ENCODE measurements at regions not wholly inside any gene's neighbourhood (a gene's known extent, or its start where the extent isn't known, plus 50 kb on each side); places are given as distances from the start of the nearest gene placed in this dataset.

DNA sequence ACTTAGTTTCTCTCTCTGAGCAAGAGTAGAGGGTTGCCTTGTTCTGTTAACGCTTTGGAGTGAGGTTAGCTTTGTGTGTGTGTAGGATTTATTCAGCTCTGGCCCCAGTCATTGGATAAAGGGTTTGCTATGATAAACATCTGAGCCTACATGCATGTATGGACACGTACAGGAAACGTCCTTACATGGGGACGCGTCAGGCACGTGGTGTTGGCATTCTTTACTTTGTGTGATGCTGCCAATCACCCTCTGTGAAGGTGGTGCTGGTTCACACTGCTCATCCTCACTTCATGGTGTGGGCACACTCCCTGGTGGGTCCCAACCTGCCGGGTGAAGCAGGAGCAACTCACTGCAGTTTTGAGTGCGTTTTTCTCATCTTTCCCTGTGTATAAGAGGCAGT is 53.4 kb upstream of the CD93 start:
- H3K36me3 ChIP-seq: no peaks in the 10 kb centered on the region
- WGBS (ENCODE audit: insufficient coverage, low coverage, low lambda C conversion rate, missing lambda C conversion rate): 63% methylated on average over 7 of the region's 8 CpGs
- no peaks in the 10 kb centered on the region for H3K27me3 ChIP-seq
- no peak overlapping the region for H3K27ac ChIP-seq
- DNase-seq (peak in 2 of 3 donors; percentile 21 to 31), ATAC-seq (no peak)
- no peak for TF ChIP-seq POLR2A (IDR thresholded peaks at IDR 0.05)
- TF ChIP-seq, protein P1, sequence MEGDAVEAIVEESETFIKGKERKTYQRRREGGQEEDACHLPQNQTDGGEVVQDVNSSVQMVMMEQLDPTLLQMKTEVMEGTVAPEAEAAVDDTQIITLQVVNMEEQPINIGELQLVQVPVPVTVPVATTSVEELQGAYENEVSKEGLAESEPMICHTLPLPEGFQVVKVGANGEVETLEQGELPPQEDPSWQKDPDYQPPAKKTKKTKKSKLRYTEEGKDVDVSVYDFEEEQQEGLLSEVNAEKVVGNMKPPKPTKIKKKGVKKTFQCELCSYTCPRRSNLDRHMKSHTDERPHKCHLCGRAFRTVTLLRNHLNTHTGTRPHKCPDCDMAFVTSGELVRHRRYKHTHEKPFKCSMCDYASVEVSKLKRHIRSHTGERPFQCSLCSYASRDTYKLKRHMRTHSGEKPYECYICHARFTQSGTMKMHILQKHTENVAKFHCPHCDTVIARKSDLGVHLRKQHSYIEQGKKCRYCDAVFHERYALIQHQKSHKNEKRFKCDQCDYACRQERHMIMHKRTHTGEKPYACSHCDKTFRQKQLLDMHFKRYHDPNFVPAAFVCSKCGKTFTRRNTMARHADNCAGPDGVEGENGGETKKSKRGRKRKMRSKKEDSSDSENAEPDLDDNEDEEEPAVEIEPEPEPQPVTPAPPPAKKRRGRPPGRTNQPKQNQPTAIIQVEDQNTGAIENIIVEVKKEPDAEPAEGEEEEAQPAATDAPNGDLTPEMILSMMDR (IDR thresholded peaks at IDR 0.05): no peak
- no peaks in the 10 kb centered on the region for H3K4me1 ChIP-seq
- intact Hi-C loops (cut with DNase I): loop anchor here in 1 of 2 donors (5.0 kb wide), 1 partner anchor 82 kb away; no protein-coding TSS in a partner anchor
- no peaks in the 10 kb centered on the region for H3K9me3 ChIP-seq
- H3K4me3 ChIP-seq: no peak overlapping the region

DNA sequence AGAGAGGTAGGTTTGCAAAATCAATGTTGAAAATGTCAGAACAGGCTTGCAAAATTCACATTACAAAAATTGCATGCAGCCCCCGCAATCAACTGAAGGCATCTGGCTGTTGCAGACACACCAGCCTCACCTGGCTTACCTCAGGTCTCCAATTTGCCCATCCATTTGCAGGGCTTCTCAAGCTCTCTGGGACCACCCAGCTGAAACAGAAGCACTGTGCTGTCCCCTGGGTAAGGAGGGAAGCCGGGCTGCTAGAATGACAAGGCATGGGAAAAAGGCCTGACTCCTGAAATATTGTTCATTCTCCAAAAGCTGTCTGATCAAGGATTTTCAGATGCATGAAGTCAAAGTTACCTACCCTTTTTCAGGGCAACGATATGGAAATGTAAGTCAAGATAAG is 52.6 kb upstream of the CD93 start:
- Histone ChIP-seq H3K4me1 (no peaks in the 10 kb centered on the region), H3K9me3 (no peaks in the 10 kb centered on the region), H3K27me3 (no peaks in the 10 kb centered on the region), H3K27ac (no peak overlapping the region), H3K36me3 (no peaks in the 10 kb centered on the region), H3K4me3 (no peak overlapping the region)
- WGBS (ENCODE audit: insufficient coverage, low coverage, low lambda C conversion rate, missing lambda C conversion rate): 68% methylated on average over 3 of the region's 3 CpGs
- ATAC-seq (no peak), DNase-seq (peak in 1 of 3 donors; percentile 27)
- intact Hi-C loops (cut with DNase I): loop anchor here in 1 of 2 donors (5.0 kb wide), 1 partner anchor 81 kb away; no protein-coding TSS in a partner anchor
- no peak for TF ChIP-seq POLR2A (IDR thresholded peaks at IDR 0.05)
- TF ChIP-seq, protein P1 (IDR thresholded peaks at IDR 0.05): no peak

DNA sequence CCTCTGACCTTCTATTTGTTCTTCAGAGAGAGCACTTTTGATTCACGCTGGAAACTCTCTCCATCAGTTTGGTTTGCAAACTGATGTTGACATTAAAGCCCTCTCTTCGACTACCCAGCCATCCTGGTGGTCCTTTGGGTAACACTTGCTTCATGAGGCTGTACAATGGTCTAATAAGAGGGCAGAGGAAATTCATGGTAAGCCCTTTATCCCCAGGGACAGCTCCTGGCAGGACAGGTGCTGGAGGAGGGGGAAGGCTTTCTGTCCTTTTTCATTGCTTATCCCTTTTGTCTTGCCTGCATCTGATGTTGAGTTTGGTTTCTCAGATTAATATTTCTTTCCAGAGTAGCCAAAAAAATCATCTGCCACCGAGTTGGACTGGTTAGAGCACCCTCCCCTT is 52.1 kb upstream of the CD93 start:
- TF ChIP-seq POLR2A (IDR thresholded peaks at IDR 0.05): no peak
- TF ChIP-seq, protein P1 (IDR thresholded peaks at IDR 0.05): no peak
- intact Hi-C loops (cut with DNase I): loop anchor here in 1 of 2 donors (5.0 kb wide), 1 partner anchor 81 kb away; no protein-coding TSS in a partner anchor
- Histone ChIP-seq H3K27ac (no peak overlapping the region), H3K27me3 (no peaks in the 10 kb centered on the region), H3K9me3 (no peaks in the 10 kb centered on the region), H3K36me3 (no peaks in the 10 kb centered on the region), H3K4me3 (no peak overlapping the region), H3K4me1 (no peaks in the 10 kb centered on the region)
- DNase-seq (no peak), ATAC-seq (no peak)
- WGBS (ENCODE audit: insufficient coverage, low coverage, low lambda C conversion rate, missing lambda C conversion rate): 46% methylated on average over 3 of the region's 3 CpGs

DNA sequence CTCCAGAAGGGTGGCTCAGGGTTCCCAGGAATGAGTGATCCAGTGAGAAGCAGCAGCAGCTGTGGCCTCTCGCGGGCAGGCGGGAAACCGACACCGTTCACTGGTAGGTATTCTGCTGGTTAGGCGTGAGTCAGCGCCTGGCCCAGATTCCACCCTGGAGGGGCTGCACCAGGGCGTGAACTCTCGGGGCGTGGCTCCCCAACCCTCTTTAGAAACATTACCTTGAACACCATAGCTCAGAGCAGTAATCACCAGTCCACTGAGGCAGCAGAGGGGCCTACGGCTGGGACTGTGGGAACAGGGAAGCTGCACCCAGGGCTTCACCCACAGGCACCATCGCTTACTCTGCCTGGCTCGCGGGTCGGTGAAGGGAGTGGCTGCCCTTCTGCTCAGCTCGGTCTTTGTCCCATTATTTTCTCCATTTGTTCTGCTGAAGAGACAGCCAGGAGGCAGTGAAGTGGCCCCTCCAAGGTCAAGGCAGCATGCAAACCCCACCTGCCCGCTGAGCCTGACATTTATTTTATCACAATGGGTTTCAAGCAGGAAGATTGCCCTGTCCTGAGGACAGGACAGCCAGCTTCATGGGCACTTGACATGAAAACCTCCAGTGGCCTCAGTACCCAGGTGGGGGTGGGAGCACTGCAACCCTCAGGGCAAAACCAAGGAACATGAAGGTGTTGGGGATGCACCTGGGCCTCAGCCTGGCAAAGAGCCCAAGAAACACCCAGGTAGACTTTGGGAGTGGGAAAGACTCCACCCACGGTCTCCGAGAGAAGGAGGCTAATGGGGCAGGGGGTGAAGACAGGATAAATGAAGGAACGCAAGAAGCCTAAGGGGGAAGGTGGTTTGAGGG is 51.0 kb upstream of the CD93 start:
- H3K27me3 ChIP-seq: no peaks in the 10 kb centered on the region
- H3K27ac ChIP-seq: no peak overlapping the region
- H3K4me1 ChIP-seq: no peaks in the 10 kb centered on the region
- ATAC-seq (no peak), DNase-seq (peak in 2 of 3 donors; percentile 42 to 50)
- H3K36me3 ChIP-seq: no peaks in the 10 kb centered on the region
- intact Hi-C loops (cut with DNase I): loop anchor here in 1 of 2 donors (5.0 kb wide), 1 partner anchor 80 kb away; no protein-coding TSS in a partner anchor
- 70% methylated on average over 2 of the region's 20 CpGs for WGBS (ENCODE audit: insufficient coverage, low coverage, low lambda C conversion rate, missing lambda C conversion rate)
- no peaks in the 10 kb centered on the region for H3K9me3 ChIP-seq
- TF ChIP-seq POLR2A (IDR thresholded peaks at IDR 0.05): no peak
- TF ChIP-seq, protein P1 (IDR thresholded peaks at IDR 0.05): no peak
- no peak overlapping the region for H3K4me3 ChIP-seq

Measured in right lobe of liver (tissue), 6 donors.